LNCAP (cell line): ENCODE measurements at regions not wholly inside any gene's neighbourhood (a gene's known extent, or its start where the extent isn't known, plus 50 kb on each side); places are given as distances from the start of the nearest gene placed in this dataset.

Experiments used
- CTCF ChIP-seq: fragments of 450-650 bp; IDR thresholded peaks from 2 replicates; pipeline ENCODE4 v1.5.1; 2017; ENCODE audit warnings: mild to moderate bottlenecking

DNA sequence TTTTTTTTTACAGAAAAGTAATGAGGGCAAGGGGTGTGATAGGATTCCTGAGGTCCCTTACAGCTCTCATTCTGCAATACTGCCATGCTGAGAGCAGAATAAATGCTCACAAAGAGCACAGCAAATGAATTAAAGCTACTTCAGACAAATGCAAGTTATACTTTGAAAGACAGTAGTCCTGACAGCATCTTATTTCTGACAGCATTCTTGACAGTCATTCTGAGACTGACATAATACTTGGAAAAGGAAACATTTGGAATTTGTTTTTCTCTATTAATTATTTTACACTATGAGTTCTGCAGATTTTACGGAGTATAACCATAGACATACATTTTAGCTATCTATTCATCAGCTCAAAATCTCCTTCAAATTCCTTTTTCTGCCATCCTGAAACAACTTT, 935.2 kb upstream of the FAM98A start:
- TF ChIP-seq CTCF, result no peak

- no peak for TF ChIP-seq CTCF
Observed at GRCh38 chr2:34533585-34534183, 934.6 kb upstream of the FAM98A start.

GRCh38 chr2:34529965-34530364, 930.9 kb upstream of the FAM98A start:
- TF ChIP-seq CTCF, result no peak

DNA sequence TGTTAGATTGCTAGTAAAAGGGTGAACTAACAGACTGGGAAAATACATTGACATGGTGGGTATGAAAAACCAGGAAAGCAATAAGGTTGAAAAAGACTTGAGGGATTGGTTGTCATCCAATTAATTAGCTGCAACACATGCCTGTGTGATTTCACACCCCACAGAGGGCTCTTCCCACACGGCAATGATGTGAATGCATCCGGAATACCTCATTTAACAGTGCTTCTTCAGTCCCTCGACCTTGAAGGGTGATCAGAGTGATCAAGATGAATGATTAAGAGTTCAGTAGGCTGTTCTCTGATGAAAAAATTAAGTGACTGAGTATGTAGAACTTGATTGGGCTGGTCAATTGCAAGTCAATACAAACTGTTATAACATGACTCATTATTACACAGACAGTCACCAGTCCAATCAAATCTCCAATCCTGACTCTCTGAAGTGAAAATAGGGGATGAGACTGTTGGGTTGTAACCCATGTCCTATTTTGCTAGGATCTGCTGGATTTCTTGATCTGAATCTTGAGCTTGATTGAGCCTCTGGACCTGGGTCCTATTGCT, 924.9 kb upstream of the FAM98A start:
- TF ChIP-seq CTCF, result no peak

GRCh38 chr2:34519659-34520058, 920.6 kb upstream of the FAM98A start:
- TF ChIP-seq CTCF, result no peak

GRCh38 chr2:34498561-34498960, 899.5 kb upstream of the FAM98A start:
- TF ChIP-seq CTCF, result no peak

GRCh38 chr2:34492561-34493455, 893.7 kb upstream of the FAM98A start:
- TF ChIP-seq CTCF, result no peak
